ENCODE measurements at regions not wholly inside any gene's neighbourhood (a gene's known extent, or its start where the extent isn't known, plus 50 kb on each side); places are given as distances from the start of the nearest gene placed in this dataset.
A peak's percentile ranks its signal among the peaks of the same experiment; 100 is the strongest.

DNA sequence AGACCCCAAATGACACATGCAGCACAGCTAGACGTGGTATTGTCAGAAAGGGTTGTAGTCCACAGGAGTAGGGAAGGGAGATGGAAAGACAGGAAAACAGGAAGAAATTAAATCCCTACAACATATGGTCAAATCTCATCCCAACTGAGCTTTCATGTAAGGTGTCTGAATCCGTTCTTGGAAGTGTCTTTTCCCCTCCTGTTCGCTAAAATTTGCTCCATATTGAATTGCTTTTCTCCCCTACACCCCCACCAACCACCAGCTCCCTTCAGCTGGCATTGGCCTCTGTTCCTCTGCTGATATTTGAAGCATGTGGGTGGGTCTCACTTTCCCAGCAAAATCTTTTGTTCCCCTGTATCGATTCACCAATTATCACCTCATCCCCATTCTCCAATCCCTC is 376.2 kb upstream of the WWC1 start:
- no peak overlapping the region for H3K4me3 ChIP-seq (ENCODE audit: low read length)
- TF ChIP-seq, protein P1, sequence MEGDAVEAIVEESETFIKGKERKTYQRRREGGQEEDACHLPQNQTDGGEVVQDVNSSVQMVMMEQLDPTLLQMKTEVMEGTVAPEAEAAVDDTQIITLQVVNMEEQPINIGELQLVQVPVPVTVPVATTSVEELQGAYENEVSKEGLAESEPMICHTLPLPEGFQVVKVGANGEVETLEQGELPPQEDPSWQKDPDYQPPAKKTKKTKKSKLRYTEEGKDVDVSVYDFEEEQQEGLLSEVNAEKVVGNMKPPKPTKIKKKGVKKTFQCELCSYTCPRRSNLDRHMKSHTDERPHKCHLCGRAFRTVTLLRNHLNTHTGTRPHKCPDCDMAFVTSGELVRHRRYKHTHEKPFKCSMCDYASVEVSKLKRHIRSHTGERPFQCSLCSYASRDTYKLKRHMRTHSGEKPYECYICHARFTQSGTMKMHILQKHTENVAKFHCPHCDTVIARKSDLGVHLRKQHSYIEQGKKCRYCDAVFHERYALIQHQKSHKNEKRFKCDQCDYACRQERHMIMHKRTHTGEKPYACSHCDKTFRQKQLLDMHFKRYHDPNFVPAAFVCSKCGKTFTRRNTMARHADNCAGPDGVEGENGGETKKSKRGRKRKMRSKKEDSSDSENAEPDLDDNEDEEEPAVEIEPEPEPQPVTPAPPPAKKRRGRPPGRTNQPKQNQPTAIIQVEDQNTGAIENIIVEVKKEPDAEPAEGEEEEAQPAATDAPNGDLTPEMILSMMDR (IDR thresholded peaks at IDR 0.05; ENCODE audit: insufficient read depth, low read depth, low read length, missing control alignments) = no peak
- no peak for DNase-seq (ENCODE audit: low read depth)

- no peak for DNase-seq (ENCODE audit: low read depth)
- TF ChIP-seq, protein P1 (IDR thresholded peaks at IDR 0.05; ENCODE audit: insufficient read depth, low read depth, low read length, missing control alignments) = no peak
- no peak overlapping the region for H3K4me3 ChIP-seq (ENCODE audit: low read length)
Measured at GRCh38 chr5:167916261-167916691, 375.2 kb upstream of the WWC1 start.

DNA sequence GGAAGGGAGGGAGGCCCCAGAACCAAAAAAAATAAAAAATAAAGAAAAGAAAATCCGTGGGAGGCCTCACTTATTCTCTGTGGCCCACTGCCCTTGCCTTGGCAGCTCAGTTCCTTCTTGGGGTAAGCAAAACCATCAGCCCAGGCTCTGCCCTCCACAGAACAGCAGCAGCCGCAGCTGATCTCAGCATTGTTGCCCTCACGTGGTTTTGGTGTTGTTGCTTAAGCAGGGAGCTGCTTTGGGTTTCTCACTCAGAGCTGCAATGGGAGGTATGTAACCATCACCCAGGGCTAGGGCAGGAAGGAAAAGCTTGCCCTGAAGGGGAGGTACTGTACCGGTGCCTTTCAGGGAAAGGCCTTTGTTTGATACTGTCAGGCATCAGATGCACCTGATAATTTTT is 374.7 kb upstream of the WWC1 start:
- no peak for DNase-seq (ENCODE audit: low read depth)
- H3K4me3 ChIP-seq (ENCODE audit: low read length) = no peak overlapping the region
- TF ChIP-seq, protein P1 (IDR thresholded peaks at IDR 0.05; ENCODE audit: insufficient read depth, low read depth, low read length, missing control alignments) = no peak

DNA sequence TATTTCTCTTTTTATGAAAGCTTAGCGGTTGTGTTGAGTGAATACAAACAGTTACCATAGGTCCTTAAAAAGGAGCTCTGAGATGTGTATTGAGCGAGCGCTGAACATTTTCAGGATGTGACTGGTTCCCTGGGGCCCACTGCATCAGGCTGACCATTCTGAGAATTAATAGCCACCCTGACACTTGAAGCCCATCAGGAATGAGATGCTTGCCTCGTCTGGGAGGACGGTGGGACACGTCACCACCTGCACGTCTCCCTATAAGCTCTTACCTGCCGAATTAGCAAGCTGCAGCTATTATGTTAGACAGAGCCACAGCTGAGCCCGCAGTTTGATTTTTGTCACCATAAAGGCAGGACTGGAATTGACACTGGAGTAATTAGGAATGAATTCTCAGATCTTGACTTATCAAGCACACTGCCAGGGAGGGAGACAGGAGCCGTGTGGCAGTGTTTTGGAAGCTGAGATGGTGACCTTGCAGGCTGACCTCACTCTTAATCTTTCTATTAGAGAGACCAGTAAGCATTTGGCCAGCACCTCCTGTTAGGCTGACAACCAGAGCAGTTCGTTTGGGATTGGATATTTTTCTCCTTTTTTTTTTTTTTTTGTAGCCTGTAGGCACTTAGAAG is 373.1 kb upstream of the WWC1 start:
- TF ChIP-seq, protein P1 (IDR thresholded peaks at IDR 0.05; ENCODE audit: insufficient read depth, low read depth, low read length, missing control alignments) = no peak
- no peak for DNase-seq (ENCODE audit: low read depth)
- no peak overlapping the region for H3K4me3 ChIP-seq (ENCODE audit: low read length)

GRCh38 chr5:167918813-167919483 is 372.5 kb upstream of the WWC1 start:
- DNase-seq (ENCODE audit: low read depth) = no peak
- H3K4me3 ChIP-seq (ENCODE audit: low read length) = no peak overlapping the region
- TF ChIP-seq, protein P1 (IDR thresholded peaks at IDR 0.05; ENCODE audit: insufficient read depth, low read depth, low read length, missing control alignments) = no peak

DNA sequence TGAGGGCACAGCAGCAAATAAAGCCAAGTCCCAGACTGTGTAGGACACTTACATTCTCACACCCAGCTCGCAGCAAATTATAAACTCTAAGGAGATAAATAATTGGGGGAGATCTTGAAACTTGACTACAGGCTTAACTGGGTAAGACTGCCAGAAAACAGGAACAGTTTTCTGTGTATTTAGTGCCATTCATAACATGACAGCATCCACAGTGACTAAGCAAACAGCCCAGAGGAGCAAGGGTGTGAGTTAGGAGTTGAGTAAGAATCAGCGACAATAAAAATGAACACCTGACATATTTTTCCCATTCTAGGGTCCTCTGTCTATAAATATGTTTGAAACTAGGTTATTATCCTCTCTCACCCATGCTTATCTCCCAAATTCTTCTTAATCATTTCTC is 370.9 kb upstream of the WWC1 start:
- peak; percentile 67 for DNase-seq (ENCODE audit: low read depth)
- H3K4me3 ChIP-seq (ENCODE audit: low read length) = no peak overlapping the region
- TF ChIP-seq, protein P1 (IDR thresholded peaks at IDR 0.05; ENCODE audit: insufficient read depth, low read depth, low read length, missing control alignments) = no peak

- H3K4me3 ChIP-seq (ENCODE audit: low read length) = no peak overlapping the region
- TF ChIP-seq, protein P1 (IDR thresholded peaks at IDR 0.05; ENCODE audit: insufficient read depth, low read depth, low read length, missing control alignments) = no peak
- DNase-seq (ENCODE audit: low read depth) = no peak
Measured at GRCh38 chr5:167921796-167922195, 369.6 kb upstream of the WWC1 start.
